ENCODE measurements at regions not wholly inside any gene's neighbourhood (a gene's known extent, or its start where the extent isn't known, plus 50 kb on each side); places are given as distances from the start of the nearest gene placed in this dataset.
"Not testable (repeated sequence)": the region's sequence is repeated elsewhere in the genome, so short reads cannot be mapped to it uniquely, and the experiment has no call there.

- DNase-seq (ENCODE audit: low read depth) = no peak
Observed at GRCh38 chr6:15086348-15087158, 159.3 kb upstream of the JARID2 start.

DNA sequence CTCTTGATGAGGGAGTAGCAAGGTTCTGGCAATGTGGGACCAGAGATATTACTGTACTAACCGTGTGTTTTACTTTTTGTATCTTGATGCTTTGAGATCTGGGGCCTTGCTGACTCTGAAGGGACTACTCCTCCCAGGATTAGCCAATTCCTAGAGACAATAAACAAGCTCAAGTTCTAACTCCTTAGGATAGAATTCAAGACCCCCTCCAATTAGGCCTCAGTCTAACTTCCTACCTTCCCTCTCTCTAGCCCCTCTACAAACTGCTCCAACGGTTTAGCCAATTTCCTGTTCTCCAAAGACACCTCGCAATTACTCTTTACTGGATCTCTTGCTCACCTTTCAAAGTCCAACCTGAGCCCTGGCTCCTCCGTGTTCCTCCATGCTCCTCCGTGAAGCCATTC is 158.7 kb upstream of the JARID2 start:
- DNase-seq (ENCODE audit: low read depth) = no peak

DNA sequence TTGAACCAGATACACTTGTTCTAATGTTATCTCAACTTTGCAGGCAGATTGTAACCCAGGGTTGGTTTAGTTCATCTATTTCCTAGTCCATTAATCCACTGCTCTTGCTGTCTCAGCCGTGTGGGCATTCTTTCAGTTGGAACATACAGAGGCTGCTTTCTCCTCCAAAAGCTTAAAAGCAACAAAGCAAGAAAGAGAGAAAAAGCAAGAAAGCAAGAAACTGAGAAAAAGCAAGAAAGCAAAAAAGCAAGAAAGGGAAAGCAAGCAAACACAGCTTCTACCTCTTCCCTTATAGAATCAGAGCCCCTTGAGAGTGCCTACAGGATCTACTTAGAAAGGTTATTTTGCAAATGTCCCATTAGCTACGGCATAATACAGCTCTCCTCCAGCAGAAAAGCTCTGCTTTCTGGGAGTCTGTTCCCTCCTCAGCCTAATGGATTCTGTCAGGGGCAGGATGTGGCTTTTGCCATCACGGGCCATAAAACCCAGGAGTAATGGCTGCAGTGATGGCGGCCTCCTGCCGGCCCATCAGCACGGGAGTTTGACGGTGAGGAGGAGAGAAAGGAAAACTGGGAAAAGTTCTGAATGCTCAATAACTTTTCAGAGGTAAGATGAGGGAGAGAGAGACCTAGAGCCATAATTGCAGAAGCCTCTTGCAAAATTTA is 156.8 kb upstream of the JARID2 start:
- DNase-seq (ENCODE audit: low read depth) = peak; percentile 46

DNA sequence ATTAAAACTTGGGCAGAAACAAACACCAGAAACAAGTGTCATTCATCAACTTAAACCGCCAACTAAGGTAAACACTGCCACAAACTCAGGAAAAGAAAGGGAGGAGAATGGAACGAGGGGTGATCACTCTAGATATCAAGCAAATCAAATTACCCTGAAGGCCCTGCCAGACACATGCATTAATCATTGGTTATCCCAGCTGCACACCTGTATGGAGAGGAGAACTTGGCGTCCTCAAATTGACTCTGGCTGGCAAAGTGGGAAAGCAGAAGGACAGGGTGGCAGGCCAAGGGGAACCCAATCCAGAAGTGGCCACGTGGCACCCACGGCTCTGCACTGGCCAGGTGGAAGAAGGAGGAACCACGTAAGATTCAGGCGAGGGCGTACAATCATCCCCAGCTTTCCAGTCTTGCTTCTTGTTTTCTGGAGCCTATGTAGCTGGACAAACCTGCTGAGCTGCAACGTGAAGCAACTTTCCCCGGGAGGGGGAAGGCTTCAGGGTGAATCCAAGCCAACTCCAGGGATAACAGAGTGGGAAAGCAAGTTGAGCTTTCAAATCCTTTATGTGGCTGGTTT is 156.2 kb upstream of the JARID2 start:
- DNase-seq (ENCODE audit: low read depth) = no peak

DNA sequence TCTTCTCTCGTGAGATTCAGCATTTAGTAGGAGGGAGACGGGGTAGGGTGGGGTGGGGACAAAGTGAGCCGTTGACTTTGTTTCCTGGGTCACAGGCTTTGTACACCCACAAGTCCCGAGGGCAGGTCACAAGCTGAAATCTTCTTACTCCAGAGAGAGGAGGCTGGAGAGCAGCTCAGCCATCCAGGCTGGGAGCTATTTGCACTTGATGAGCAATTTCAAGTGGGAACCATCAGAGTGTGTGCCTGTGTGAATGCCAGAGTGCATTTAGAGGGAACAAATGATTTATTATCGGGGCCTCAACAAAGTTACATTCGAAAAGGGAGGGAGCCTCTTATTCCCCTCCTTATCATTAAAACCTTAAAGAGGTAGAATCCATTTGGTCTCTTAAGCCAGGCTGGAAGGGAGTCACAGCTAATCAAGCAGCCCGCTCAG is 155.7 kb upstream of the JARID2 start:
- no peak for DNase-seq (ENCODE audit: low read depth)

DNA sequence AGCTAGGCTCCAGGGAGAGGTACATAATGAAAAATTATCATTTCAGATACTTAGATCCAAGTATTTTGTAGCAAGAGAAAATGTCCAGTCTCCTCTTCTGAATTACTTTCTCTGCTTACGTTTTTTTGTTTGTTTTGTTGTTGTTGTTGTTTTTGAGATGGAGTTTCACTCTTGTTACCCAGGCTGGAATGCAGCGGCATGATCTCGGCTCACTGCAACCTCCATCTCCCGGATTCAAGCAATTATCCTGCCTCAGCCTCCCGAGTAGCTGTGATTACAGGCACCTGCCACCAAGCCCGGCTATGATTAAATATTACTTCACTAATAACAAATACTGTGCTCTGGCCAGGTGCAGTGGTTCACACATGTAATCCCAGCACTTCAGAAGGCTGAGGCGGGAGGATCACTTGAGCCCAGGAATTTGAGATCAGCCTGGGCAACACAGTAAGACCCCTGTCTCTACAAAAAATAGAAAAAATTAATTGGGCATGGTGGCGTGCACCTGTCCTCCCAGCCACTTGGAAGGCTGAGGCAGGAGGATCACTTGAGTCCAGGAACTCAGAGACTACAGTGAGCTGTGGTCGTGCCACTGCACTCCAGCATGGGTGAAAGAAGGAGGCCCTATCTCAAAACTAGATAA is 155.0 kb upstream of the JARID2 start:
- no peak for DNase-seq (ENCODE audit: low read depth)

GRCh38 chr6:15096894-15097837 is 148.7 kb upstream of the JARID2 start:
- peak; percentile 60 for DNase-seq (ENCODE audit: low read depth)

- no peak for DNase-seq (ENCODE audit: low read depth)
Observed at GRCh38 chr6:15101130-15101529, 144.7 kb upstream of the JARID2 start.

- no peak for DNase-seq (ENCODE audit: low read depth)
Observed at GRCh38 chr6:15102241-15102640, 143.6 kb upstream of the JARID2 start.

- no peak for DNase-seq (ENCODE audit: low read depth)
Observed at GRCh38 chr6:15106958-15107643, 138.8 kb upstream of the JARID2 start.

DNA sequence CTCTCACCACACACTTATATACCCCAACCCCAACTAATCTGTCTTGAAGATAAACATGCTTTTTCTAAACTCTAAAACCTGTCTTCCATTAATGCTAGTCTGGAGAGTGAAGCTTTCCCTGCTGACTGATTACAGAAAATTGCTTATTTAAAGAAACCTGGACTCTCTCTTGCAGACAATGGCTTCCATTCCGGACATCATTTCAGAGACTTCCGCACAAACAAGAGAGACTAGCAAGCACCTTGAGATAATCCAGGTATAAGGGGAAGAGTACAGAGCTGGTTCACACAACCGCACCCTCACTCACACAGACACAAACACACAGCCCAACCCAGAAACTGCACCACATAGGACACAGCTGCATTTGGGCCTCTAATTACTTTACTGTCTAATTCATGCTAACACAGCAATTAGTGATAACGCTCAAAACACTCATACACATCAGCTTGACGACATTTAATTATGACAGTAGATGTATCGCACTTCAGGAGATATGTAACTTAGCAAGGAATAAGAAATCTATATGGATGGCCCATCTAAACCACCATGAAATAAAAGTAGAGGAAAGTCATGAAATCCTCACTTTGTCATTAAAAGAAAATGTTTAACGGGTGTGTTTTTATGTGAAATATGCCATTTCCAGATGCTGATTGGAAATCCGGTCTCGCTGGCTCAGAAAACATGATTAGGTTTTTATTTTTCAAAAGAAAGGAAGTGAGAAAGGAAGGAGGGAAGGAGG is 138.1 kb upstream of the JARID2 start:
- no peak for DNase-seq (ENCODE audit: low read depth)

- DNase-seq (ENCODE audit: low read depth) = no peak
Observed at GRCh38 chr6:15108383-15108715, 137.5 kb upstream of the JARID2 start.

- DNase-seq (ENCODE audit: low read depth) = no peak
Observed at GRCh38 chr6:15109338-15110090, 136.4 kb upstream of the JARID2 start.

- no peak for DNase-seq (ENCODE audit: low read depth)
Observed at GRCh38 chr6:15110726-15111354, 135.0 kb upstream of the JARID2 start.

DNA sequence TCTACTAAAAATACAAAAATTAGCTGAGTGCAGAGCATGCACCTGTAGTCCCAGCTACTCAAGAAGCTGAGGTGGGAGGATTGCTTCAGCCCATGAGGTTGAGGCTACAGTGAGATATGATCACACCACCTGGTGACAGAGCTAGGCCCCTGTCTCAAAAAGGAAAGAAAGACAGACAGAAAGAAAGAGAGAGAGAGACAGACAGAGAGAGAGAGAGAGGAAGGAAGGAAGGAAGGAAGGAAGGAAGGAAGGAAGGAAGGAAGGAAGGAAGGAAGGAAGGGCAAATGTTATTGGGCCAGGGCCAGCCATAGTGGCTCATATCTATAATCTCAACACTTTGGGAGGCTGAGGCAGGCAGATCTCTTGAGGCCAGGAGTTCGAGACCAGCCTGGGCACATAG is 134.3 kb upstream of the JARID2 start:
- DNase-seq (ENCODE audit: low read depth) = not testable (repeated sequence)

DNA sequence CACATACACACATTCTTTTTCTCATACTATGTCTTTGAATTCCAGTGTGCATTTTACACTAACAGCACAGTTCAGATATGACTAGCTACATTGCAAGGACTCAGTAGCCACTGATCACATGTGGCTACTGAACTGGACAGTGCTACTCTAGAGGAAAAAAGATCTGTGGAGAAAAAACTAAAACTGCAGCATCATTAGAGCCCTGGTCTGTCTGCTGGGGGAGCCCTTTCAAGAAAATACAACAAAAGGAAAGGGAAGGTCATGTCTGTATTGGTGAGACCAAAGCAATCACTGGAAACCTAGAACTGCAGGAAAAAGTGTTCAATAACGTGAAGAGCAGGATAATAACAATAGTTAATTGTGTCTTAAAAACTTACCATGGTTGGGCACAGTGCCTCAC is 132.3 kb upstream of the JARID2 start:
- DNase-seq (ENCODE audit: low read depth) = no peak

DNA sequence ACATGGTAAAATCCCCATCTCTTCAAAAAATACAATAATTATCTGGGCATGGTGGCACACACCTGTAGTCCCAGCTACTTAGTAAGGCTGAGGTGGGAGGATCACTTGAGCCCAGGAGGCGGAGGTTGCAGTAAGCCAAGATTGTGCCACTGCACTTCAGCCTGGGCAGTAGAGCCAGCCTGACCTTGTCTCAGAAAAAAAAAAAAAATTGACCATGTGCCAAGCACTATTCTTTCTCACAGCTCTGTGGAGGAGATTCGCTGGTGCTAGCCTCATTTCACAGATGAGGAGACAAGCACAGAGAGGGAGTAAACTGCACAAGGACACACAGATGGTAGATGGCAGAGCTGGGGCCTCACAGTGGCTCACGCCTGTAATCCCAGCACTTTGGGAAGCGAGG is 131.8 kb upstream of the JARID2 start:
- DNase-seq (ENCODE audit: low read depth) = no peak

GRCh38 chr6:15116889-15117288 is 129.0 kb upstream of the JARID2 start:
- DNase-seq (ENCODE audit: low read depth) = no peak

DNA sequence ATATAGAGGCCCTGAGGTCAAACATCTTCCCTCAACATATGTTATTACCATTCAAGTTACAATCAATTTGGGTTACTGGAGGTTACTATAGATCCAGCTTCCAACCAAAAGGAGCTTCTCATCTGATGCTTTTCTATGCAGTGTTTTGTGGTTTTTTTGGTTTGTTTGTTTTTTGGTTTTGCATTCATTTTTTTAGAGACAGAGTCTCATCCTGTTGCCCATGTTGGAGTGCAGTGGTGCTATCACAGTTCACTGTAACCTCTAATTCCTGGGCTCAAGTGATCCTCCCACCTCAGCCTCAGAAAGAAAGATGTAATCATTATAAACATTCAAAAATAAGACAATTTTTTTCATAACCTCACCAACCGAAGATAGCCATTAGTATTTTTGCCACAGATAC is 124.4 kb upstream of the JARID2 start:
- DNase-seq (ENCODE audit: low read depth) = no peak
